NB4 (cell line): ENCODE measurements at regions not wholly inside any gene's neighbourhood (a gene's known extent, or its start where the extent isn't known, plus 50 kb on each side); places are given as distances from the start of the nearest gene placed in this dataset.

Experiments
- MYC ChIP-seq: IDR thresholded peaks from 2 replicates; pipeline ENCODE4 v1.6.1; 2011; ENCODE audit warnings: low read depth, low read length
- POLR2A ChIP-seq: IDR thresholded peaks from 2 replicates; pipeline ENCODE4 v1.6.1; 2011; ENCODE audit warnings: mild to moderate bottlenecking; ENCODE audit not compliant: insufficient read length; ENCODE audit errors: extremely low read depth
- TF ChIP-seq, protein P1 (sequence below): IDR thresholded peaks from one replicate; pipeline ENCODE4 v1.5.1; 2012; ENCODE audit warnings: low read depth, low read length
- TF ChIP-seq, protein P2 (sequence below): IDR thresholded peaks from 2 replicates; pipeline ENCODE4 v1.6.1; 2011; ENCODE audit warnings: low read depth, low read length

DNA sequence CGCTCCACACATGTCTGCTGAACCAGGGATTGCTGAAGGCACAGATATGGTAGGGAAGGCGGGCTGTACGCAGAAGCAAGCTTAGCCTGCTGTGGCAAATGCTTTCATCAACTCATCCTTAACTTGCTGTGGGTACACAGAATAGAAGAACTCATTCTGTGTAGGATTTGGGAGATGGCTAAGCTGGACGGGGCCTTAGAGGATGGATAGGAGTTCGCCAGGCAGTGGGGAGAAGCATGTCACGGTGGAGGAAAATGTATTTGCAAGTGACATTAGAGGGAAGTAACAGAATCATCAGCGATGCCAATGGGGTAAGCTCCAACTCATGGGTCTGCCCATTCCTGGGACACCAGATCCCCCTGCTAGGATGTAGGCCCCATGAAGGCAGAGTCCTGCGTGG lies 96.7 kb upstream of the SMIM21 start:
- TF ChIP-seq POLR2A (no peak), MYC (no peak)
- TF ChIP-seq, protein P1, sequence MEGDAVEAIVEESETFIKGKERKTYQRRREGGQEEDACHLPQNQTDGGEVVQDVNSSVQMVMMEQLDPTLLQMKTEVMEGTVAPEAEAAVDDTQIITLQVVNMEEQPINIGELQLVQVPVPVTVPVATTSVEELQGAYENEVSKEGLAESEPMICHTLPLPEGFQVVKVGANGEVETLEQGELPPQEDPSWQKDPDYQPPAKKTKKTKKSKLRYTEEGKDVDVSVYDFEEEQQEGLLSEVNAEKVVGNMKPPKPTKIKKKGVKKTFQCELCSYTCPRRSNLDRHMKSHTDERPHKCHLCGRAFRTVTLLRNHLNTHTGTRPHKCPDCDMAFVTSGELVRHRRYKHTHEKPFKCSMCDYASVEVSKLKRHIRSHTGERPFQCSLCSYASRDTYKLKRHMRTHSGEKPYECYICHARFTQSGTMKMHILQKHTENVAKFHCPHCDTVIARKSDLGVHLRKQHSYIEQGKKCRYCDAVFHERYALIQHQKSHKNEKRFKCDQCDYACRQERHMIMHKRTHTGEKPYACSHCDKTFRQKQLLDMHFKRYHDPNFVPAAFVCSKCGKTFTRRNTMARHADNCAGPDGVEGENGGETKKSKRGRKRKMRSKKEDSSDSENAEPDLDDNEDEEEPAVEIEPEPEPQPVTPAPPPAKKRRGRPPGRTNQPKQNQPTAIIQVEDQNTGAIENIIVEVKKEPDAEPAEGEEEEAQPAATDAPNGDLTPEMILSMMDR: no peak
- TF ChIP-seq, protein P2, sequence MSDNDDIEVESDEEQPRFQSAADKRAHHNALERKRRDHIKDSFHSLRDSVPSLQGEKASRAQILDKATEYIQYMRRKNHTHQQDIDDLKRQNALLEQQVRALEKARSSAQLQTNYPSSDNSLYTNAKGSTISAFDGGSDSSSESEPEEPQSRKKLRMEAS: no peak
